Stimulated activated CD8-positive, alpha-beta memory T cell treated with anti-CD3 and anti-CD28 coated beads, Interleukin-7, amount 100 ng/mL, for 4 hours (primary cell): ENCODE measurements at regions not wholly inside any gene's neighbourhood (a gene's known extent, or its start where the extent isn't known, plus 50 kb on each side); places are given as distances from the start of the nearest gene placed in this dataset.
"Not testable (repeated sequence)": the region's sequence is repeated elsewhere in the genome, so short reads cannot be mapped to it uniquely, and the experiment has no call there.

Source experiments
- DNase-seq, 2 donors: peaks; one replicate each; pipeline ENCODE4 v3.0.0-alpha.2; 2020; ENCODE audit warnings: low read depth in 2 of 2

- no peak for DNase-seq
These were observed 264.3 kb downstream of the MIAT start for GRCh38 chr22:26921726-26922125.

GRCh38 chr22:26922806-26923205 lies 265.4 kb downstream of the MIAT start:
- no peak for DNase-seq

GRCh38 chr22:26923531-26923930 lies 266.1 kb downstream of the MIAT start:
- DNase-seq, result no peak

- DNase-seq, result no peak
These were observed 270.4 kb downstream of the MIAT start for GRCh38 chr22:26927821-26928220.

- no peak for DNase-seq
These were observed 274.1 kb downstream of the MIAT start for GRCh38 chr22:26931471-26931870.

- DNase-seq, result no peak
These were observed 275.8 kb downstream of the MIAT start for GRCh38 chr22:26933105-26933590.

- DNase-seq, result no peak
These were observed 279.8 kb downstream of the MIAT start for GRCh38 chr22:26937213-26937612.

- DNase-seq, result no peak
These were observed 282.1 kb downstream of the MIAT start for GRCh38 chr22:26939466-26939865.

GRCh38 chr22:26941896-26942636 lies 284.7 kb downstream of the MIAT start:
- no peak for DNase-seq

GRCh38 chr22:26942637-26942957 lies 285.2 kb downstream of the MIAT start:
- no peak for DNase-seq

GRCh38 chr22:26945565-26945964 lies 288.2 kb downstream of the MIAT start:
- no peak for DNase-seq

- no peak for DNase-seq
These were observed 291.8 kb downstream of the MIAT start for GRCh38 chr22:26949193-26949592.

- DNase-seq, result not testable (repeated sequence)
These were observed 293.8 kb downstream of the MIAT start for GRCh38 chr22:26951139-26951538.

GRCh38 chr22:26952004-26952403 lies 294.6 kb downstream of the MIAT start:
- no peak for DNase-seq

GRCh38 chr22:26952451-26953011 lies 295.1 kb downstream of the MIAT start:
- no peak for DNase-seq

GRCh38 chr22:26953012-26953883 lies 295.9 kb downstream of the MIAT start:
- DNase-seq, result no peak

GRCh38 chr22:26956371-26956770 lies 299.0 kb downstream of the MIAT start:
- no peak for DNase-seq

GRCh38 chr22:26957176-26957575 lies 299.8 kb downstream of the MIAT start:
- DNase-seq, result no peak

- no peak for DNase-seq
These were observed 300.5 kb downstream of the MIAT start for GRCh38 chr22:26957897-26958296.

GRCh38 chr22:26958378-26958777 lies 301.0 kb downstream of the MIAT start:
- DNase-seq, result no peak

GRCh38 chr22:26964642-26965041 lies 307.3 kb downstream of the MIAT start:
- DNase-seq, result no peak

GRCh38 chr22:26967282-26967681 lies 309.9 kb downstream of the MIAT start:
- no peak for DNase-seq
